HUDEP-2 (cell line): ENCODE measurements at regions not wholly inside any gene's neighbourhood (a gene's known extent, or its start where the extent isn't known, plus 50 kb on each side); places are given as distances from the start of the nearest gene placed in this dataset.

Experiments
- DNase-seq, 76 experiments: peaks; one replicate each; lab custom pipeline; 2025; ENCODE audit not compliant: unreplicated experiment in 76 of 76; lab: John Stamatoyannopoulos, UW

- DNase-seq = no peak
Observed at GRCh38 chr20:58565461-58566175, 50.4 kb upstream of the APCDD1L start.
